Non-pigmented ciliary epithelial cell (primary cell): ENCODE measurements at regions not wholly inside any gene's neighbourhood (a gene's known extent, or its start where the extent isn't known, plus 50 kb on each side); places are given as distances from the start of the nearest gene placed in this dataset.
"Not testable (repeated sequence)": the region's sequence is repeated elsewhere in the genome, so short reads cannot be mapped to it uniquely, and the experiment has no call there.

Experiments used
- DNase-seq: peaks from one replicate; pipeline ENCODE4 v3.0.0-alpha.2; 2010; ENCODE audit warnings: low read depth

- no peak for DNase-seq
Observed at GRCh38 chr10:25076506-25077177, 60.2 kb downstream of the THNSL1 start.

GRCh38 chr10:25078658-25079431 is 62.4 kb downstream of the THNSL1 start:
- no peak for DNase-seq

GRCh38 chr10:25080880-25081581 is 64.6 kb downstream of the THNSL1 start:
- peak; percentile 50 for DNase-seq

GRCh38 chr10:25082276-25083204 is 66.1 kb downstream of the THNSL1 start:
- no peak for DNase-seq

- no peak for DNase-seq
Observed at GRCh38 chr10:25083546-25084111, 67.2 kb downstream of the THNSL1 start.

- no peak for DNase-seq
Observed at GRCh38 chr10:25084447-25084846, 68.0 kb downstream of the THNSL1 start.

GRCh38 chr10:25094590-25094989 is 78.2 kb downstream of the THNSL1 start:
- DNase-seq = no peak

GRCh38 chr10:25097669-25098411 is 77.0 kb upstream of the GPR158 start:
- DNase-seq = no peak

- DNase-seq = no peak
Observed at GRCh38 chr10:25100141-25100540, 74.7 kb upstream of the GPR158 start.

- DNase-seq = no peak
Observed at GRCh38 chr10:25101461-25102146, 73.2 kb upstream of the GPR158 start.

GRCh38 chr10:25102147-25102822 is 72.5 kb upstream of the GPR158 start:
- no peak for DNase-seq

GRCh38 chr10:25103703-25104102 is 71.1 kb upstream of the GPR158 start:
- no peak for DNase-seq

- no peak for DNase-seq
Observed at GRCh38 chr10:25104441-25104840, 70.4 kb upstream of the GPR158 start.

GRCh38 chr10:25105262-25105661 is 69.5 kb upstream of the GPR158 start:
- DNase-seq = no peak

GRCh38 chr10:25105743-25106260 is 69.0 kb upstream of the GPR158 start:
- no peak for DNase-seq

- no peak for DNase-seq
Observed at GRCh38 chr10:25107756-25108155, 67.0 kb upstream of the GPR158 start.

- DNase-seq = not testable (repeated sequence)
Observed at GRCh38 chr10:25109896-25110295, 64.9 kb upstream of the GPR158 start.

- DNase-seq = no peak
Observed at GRCh38 chr10:25112016-25112415, 62.8 kb upstream of the GPR158 start.
